GM12892 (cell line): ENCODE measurements at regions not wholly inside any gene's neighbourhood (a gene's known extent, or its start where the extent isn't known, plus 50 kb on each side); places are given as distances from the start of the nearest gene placed in this dataset.

Experiments used
- POLR2A ChIP-seq: IDR thresholded peaks from 2 replicates; pipeline ENCODE4 v1.6.1; 2011; ENCODE audit warnings: low read depth, low read length, control low read depth
- POLR2AphosphoS5 ChIP-seq: IDR thresholded peaks from 2 replicates; pipeline ENCODE4 v1.6.1; 2011; ENCODE audit warnings: low read depth, low read length, control low read depth

DNA sequence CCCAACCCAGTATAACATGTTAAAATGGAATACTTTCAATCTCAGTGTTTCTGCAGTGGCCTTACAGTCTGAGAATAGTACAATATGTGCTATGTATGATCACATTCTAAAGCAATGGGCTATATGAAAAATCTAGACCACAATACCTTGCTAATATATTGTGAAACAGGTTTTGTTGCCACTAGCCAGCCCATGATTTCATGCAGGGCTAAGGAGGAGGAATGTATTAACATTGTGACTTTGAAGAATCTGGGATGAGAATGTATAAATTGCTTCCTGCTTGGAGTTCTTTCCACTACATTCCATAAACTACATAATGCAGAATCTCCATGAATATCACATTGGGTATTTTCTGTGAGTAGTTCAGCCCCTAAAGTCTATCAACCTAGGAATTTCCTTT is 935.4 kb upstream of the GRIA3 start:
- no peak for TF ChIP-seq POLR2A
- TF ChIP-seq POLR2AphosphoS5, result no peak
